DND-41 (cell line): ENCODE measurements at regions not wholly inside any gene's neighbourhood (a gene's known extent, or its start where the extent isn't known, plus 50 kb on each side); places are given as distances from the start of the nearest gene placed in this dataset.

ENCODE experiments used
- CTCF ChIP-seq: IDR thresholded peaks from 2 replicates; pipeline ENCODE4 v1.5.1; 2012; ENCODE audit warnings: borderline replicate concordance, low read length, moderate library complexity, mild to moderate bottlenecking; ENCODE audit not compliant: poor library complexity, severe bottlenecking; ENCODE audit errors: extremely low read depth
- EZH2 ChIP-seq: IDR thresholded peaks from 3 replicates; pipeline ENCODE4 v1.6.1; 2012; ENCODE audit warnings: borderline replicate concordance, low read depth, mild to moderate bottlenecking, moderate library complexity, low read length, inconsistent platforms; ENCODE audit not compliant: severe bottlenecking

- TF ChIP-seq CTCF (no peak), EZH2 (no peak)
These were observed 297.7 kb upstream of the VCX3A start for GRCh38 chrX:6832619-6833018.
